ENCODE measurements at regions not wholly inside any gene's neighbourhood (a gene's known extent, or its start where the extent isn't known, plus 50 kb on each side); places are given as distances from the start of the nearest gene placed in this dataset.
A peak's percentile ranks its signal among the peaks of the same experiment; 100 is the strongest.
"Not testable (repeated sequence)": the region's sequence is repeated elsewhere in the genome, so short reads cannot be mapped to it uniquely, and the experiment has no call there.

DNA sequence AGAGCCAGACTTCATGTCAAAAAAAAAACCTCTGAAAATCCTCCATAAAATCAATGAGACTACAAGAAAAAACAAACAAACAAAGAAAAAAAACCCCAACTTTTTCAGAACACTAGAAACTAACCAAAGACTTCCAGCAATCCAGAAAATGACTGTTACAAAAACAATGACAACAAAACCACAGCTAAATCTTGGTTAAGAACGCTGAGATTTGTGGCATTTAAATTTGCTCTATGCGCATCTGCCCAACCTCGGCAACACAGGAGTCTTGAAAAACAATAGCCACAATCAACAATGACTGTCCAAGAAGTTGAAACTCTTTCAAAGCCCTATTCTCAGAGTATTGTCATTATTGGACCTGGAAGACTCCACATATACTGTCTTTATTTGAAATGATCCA lies 402.4 kb downstream of the ZFHX3 start:
- no peaks in the 10 kb centered on the region for H3K36me3 ChIP-seq
- no peak for DNase-seq
- TF ChIP-seq, protein P1, sequence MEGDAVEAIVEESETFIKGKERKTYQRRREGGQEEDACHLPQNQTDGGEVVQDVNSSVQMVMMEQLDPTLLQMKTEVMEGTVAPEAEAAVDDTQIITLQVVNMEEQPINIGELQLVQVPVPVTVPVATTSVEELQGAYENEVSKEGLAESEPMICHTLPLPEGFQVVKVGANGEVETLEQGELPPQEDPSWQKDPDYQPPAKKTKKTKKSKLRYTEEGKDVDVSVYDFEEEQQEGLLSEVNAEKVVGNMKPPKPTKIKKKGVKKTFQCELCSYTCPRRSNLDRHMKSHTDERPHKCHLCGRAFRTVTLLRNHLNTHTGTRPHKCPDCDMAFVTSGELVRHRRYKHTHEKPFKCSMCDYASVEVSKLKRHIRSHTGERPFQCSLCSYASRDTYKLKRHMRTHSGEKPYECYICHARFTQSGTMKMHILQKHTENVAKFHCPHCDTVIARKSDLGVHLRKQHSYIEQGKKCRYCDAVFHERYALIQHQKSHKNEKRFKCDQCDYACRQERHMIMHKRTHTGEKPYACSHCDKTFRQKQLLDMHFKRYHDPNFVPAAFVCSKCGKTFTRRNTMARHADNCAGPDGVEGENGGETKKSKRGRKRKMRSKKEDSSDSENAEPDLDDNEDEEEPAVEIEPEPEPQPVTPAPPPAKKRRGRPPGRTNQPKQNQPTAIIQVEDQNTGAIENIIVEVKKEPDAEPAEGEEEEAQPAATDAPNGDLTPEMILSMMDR (IDR thresholded peaks at IDR 0.05; ENCODE audit: borderline replicate concordance) = no peak
- H3K4me1 ChIP-seq = no peaks in the 10 kb centered on the region
- H3K9me3 ChIP-seq (replicated peaks) = peaks cover 21% of the 10 kb centered on the region
- intact Hi-C loops (cut with micrococcal nuclease) = no loop called here
- no peak overlapping the region for H3K4me3 ChIP-seq
- no peaks in the 10 kb centered on the region for H3K27me3 ChIP-seq (ENCODE audit: low read depth)
- H3K27ac ChIP-seq (replicated peaks) = no peak overlapping the region

DNA sequence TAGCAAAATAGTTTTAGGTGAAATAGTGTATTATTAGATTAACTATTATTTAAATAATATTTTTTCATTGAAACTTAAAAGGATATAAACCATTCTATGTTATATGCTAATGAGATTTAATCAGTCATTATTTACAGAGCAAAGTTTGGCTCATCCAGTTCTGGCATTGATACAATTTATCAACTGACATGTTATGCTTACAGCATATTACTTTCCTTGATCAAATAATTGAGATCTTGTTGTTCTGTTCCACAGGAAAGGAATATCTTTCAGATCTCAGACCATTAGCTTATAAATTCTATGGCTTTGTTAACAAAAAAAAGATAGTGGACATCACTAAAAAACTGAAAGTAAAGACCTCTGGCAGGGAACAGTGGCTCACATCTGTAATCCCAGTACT lies 403.0 kb downstream of the ZFHX3 start:
- intact Hi-C loops (cut with micrococcal nuclease) = no loop called here
- Histone ChIP-seq H3K4me1 (no peaks in the 10 kb centered on the region), H3K4me3 (no peak overlapping the region), H3K36me3 (no peaks in the 10 kb centered on the region), H3K27ac (replicated peaks) (no peak overlapping the region), H3K27me3 (ENCODE audit: low read depth) (no peaks in the 10 kb centered on the region), H3K9me3 (replicated peaks) (peaks cover 27% of the 10 kb centered on the region)
- DNase-seq = no peak
- TF ChIP-seq, protein P1 (IDR thresholded peaks at IDR 0.05; ENCODE audit: borderline replicate concordance) = no peak

DNA sequence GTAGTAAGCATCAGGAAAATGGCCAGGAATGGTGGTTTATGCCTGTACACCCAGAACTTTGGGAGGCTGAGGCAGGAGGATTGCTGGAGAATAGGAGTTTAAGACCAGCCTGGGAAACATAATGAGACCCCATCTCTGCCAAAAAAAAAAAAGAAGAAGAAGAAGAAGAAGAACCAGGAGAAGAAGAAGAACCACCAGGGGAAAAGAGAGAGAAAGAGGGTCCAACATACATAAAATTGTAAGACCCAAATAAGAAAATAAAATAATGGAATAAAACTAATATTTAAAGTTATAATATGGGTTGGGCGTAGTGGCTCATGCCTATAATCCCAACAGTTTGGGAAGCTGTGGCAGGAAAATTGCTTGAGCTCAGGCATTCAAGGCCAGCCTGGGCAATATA lies 408.4 kb downstream of the ZFHX3 start:
- intact Hi-C loops (cut with micrococcal nuclease) = no loop called here
- DNase-seq = no peak
- TF ChIP-seq, protein P1 (IDR thresholded peaks at IDR 0.05; ENCODE audit: borderline replicate concordance) = no peak
- H3K4me1 ChIP-seq = no peaks in the 10 kb centered on the region
- H3K36me3 ChIP-seq = no peaks in the 10 kb centered on the region
- H3K27me3 ChIP-seq (ENCODE audit: low read depth) = no peaks in the 10 kb centered on the region
- H3K27ac ChIP-seq (replicated peaks) = no peak overlapping the region
- no peak overlapping the region for H3K4me3 ChIP-seq
- H3K9me3 ChIP-seq (replicated peaks) = peaks cover 56% of the 10 kb centered on the region

DNA sequence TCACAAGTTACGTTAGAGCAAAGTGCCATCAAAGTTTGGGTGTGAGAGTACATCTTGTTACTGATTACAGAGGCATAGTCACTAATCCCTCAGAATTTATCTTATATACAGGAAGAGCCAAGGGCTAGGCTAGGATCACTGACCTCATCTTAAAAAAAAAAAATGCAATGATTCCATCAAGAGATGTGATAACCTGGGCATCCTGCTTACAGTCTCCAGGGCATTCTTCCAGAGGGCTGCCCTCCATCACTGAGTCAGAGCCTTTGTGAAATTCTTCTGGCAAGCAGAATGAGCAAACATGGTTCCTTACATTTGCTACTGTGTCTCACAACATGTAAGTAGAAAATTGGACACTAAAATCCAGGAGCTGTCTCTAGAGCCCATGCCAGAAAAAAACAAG lies 410.6 kb downstream of the ZFHX3 start:
- TF ChIP-seq, protein P1 (IDR thresholded peaks at IDR 0.05; ENCODE audit: borderline replicate concordance) = no peak
- H3K36me3 ChIP-seq = no peaks in the 10 kb centered on the region
- no peak for DNase-seq
- H3K27ac ChIP-seq (replicated peaks) = no peak overlapping the region
- peaks cover 54% of the 10 kb centered on the region for H3K9me3 ChIP-seq (replicated peaks)
- H3K4me3 ChIP-seq = no peak overlapping the region
- no peaks in the 10 kb centered on the region for H3K27me3 ChIP-seq (ENCODE audit: low read depth)
- intact Hi-C loops (cut with micrococcal nuclease) = no loop called here
- H3K4me1 ChIP-seq = no peaks in the 10 kb centered on the region

DNA sequence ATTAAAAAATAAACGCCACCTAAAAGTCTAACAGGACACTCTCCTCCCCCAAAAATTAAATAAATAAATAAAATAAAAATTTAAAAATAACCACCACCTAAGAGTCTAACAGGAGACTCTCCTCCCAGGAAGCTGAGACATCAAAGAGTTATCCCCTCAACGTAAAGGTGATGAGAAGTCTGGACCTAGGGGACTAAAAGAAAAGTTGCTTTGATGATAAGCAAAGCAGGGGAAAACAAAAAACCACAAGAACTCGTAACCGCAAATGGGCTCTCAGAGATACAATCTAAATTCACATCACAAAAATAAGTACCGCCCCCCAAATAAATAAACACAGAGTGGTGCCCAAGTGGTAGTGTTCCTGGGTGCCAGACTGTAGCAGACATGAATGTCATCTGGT lies 412.2 kb downstream of the ZFHX3 start:
- Histone ChIP-seq H3K9me3 (replicated peaks) (peaks cover 40% of the 10 kb centered on the region), H3K36me3 (no peaks in the 10 kb centered on the region), H3K27me3 (ENCODE audit: low read depth) (no peaks in the 10 kb centered on the region), H3K4me3 (no peak overlapping the region), H3K4me1 (no peaks in the 10 kb centered on the region), H3K27ac (replicated peaks) (no peak overlapping the region)
- intact Hi-C loops (cut with micrococcal nuclease) = no loop called here
- TF ChIP-seq, protein P1 (IDR thresholded peaks at IDR 0.05; ENCODE audit: borderline replicate concordance) = no peak
- DNase-seq = no peak

DNA sequence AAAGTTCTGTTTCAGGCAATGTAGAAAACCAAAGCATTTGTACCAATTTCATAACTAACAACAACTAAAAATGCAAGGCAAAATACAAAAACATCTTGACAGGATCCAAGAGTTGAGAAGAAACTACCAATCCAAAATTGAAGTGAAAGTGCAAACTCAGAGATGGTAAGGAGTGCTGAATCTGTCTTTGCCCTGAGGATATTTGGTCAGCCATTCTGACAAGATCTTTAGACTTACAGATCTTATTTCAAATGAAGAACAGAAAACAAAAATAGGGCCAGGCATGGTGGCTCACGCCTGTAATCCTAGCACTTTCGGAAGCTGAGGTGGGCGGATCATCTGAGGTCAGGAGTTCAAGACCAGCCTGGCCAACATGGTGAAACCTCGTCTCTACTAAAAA lies 412.8 kb downstream of the ZFHX3 start:
- no peaks in the 10 kb centered on the region for H3K36me3 ChIP-seq

DNA sequence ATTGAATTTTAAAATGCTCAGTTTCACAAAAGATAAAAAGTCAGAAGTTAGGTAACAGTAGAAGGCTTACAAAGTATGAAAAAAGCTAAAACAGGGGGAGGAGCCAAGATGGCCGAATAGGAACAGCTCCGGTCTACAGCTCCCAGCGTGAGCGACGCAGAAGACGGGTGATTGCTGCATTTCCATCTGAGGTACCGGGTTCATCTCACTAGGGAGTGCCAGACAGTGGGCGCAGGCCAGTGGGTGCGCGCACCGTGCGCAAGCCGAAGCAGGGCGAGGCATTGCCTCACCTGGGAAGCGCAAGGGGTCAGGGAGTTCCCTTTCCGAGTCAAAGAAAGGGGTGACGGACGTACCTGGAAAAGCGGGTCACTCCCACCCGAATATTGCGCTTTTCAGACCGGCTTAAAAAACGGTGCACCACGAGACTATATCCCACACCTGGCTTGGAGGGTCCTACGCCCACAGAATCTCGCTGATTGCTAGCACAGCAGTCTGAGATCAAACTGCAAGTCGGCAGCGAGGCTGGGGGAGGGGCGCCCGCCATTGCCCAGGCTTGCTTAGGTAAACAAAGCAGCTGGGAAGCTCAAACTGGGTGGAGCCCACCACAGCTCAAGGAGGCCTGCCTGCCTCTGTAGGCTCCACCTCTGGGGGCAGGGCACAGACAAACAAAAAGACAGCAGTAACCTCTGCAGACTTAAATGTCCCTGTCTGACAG lies 420.6 kb downstream of the ZFHX3 start:
- H3K4me1 ChIP-seq; intact Hi-C loops (cut with micrococcal nuclease); DNase-seq; H3K9me3 ChIP-seq (replicated peaks); H3K27me3 ChIP-seq (ENCODE audit: low read depth); H3K36me3 ChIP-seq; H3K27ac ChIP-seq (replicated peaks): not testable (repeated sequence)
- peak overlapping the region; percentile 11 for H3K4me3 ChIP-seq

More for the DNA sequence above, 412.8 kb downstream of the ZFHX3 start:
- no peak overlapping the region for H3K27ac ChIP-seq (replicated peaks)
- H3K4me1 ChIP-seq = no peaks in the 10 kb centered on the region
- DNase-seq = no peak
- no peak overlapping the region for H3K4me3 ChIP-seq
- H3K27me3 ChIP-seq (ENCODE audit: low read depth) = no peaks in the 10 kb centered on the region
- intact Hi-C loops (cut with micrococcal nuclease) = no loop called here
- TF ChIP-seq, protein P1 (IDR thresholded peaks at IDR 0.05; ENCODE audit: borderline replicate concordance) = no peak
- H3K9me3 ChIP-seq (replicated peaks) = peaks cover 34% of the 10 kb centered on the region

Data from left ventricle myocardium inferior (tissue), 1 donor.